ENCODE measurements at regions not wholly inside any gene's neighbourhood (a gene's known extent, or its start where the extent isn't known, plus 50 kb on each side); places are given as distances from the start of the nearest gene placed in this dataset.

GRCh38 chr9:108160039-108160438 lies 670.5 kb upstream of the KLF4 start:
- no peaks in the 10 kb centered on the region for H3K36me3 ChIP-seq (ENCODE audit: control insufficient read depth in 4 of 4, insufficient read depth in 3 of 4, low read depth in 1 of 4, low read length in 3 of 4)
- WGBS: 87% methylated on average over 1 of the region's 1 CpG
- no peaks in the 10 kb centered on the region for H3K27me3 ChIP-seq (ENCODE audit: control insufficient read depth in 4 of 4, insufficient read depth in 4 of 4, low read length in 3 of 4)
- TF ChIP-seq, protein P1, sequence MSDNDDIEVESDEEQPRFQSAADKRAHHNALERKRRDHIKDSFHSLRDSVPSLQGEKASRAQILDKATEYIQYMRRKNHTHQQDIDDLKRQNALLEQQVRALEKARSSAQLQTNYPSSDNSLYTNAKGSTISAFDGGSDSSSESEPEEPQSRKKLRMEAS (IDR thresholded peaks at IDR 0.05): no peak
- H3K4me1 ChIP-seq (ENCODE audit: control insufficient read depth in 4 of 4, insufficient read depth in 4 of 4, low read length in 3 of 4): peaks cover 0 to 7% (median 4%) of the 10 kb centered on the region in 4 donors
- H3K9me3 ChIP-seq (ENCODE audit: control insufficient read depth in 4 of 4, low read length in 3 of 4): no peaks in the 10 kb centered on the region
- no peak overlapping the region for H3K4me3 ChIP-seq (ENCODE audit: low read depth in 1 of 3, low read length in 3 of 3)
- DNase-seq (ENCODE audit: low spot score): no peak
- H3K9ac ChIP-seq (ENCODE audit: low read depth in 1 of 2, low read length in 2 of 2): no peak overlapping the region
- H3K27ac ChIP-seq (ENCODE audit: low read depth in 1 of 2, low read length in 2 of 2): no peak overlapping the region

GRCh38 chr9:108158236-108158995 lies 668.8 kb upstream of the KLF4 start:
- peaks cover 0 to 4% (median 0%) of the 10 kb centered on the region in 4 donors for H3K9me3 ChIP-seq (ENCODE audit: control insufficient read depth in 4 of 4, low read length in 3 of 4)
- no peak overlapping the region for H3K27ac ChIP-seq (ENCODE audit: low read depth in 1 of 2, low read length in 2 of 2)
- no peaks in the 10 kb centered on the region for H3K36me3 ChIP-seq (ENCODE audit: control insufficient read depth in 4 of 4, insufficient read depth in 3 of 4, low read depth in 1 of 4, low read length in 3 of 4)
- DNase-seq (ENCODE audit: low spot score): no peak
- H3K27me3 ChIP-seq (ENCODE audit: control insufficient read depth in 4 of 4, insufficient read depth in 4 of 4, low read length in 3 of 4): peaks cover 0 to 5% (median 0%) of the 10 kb centered on the region in 4 donors
- TF ChIP-seq JUND (IDR thresholded peaks at IDR 0.05) (no peak), EGR1 (IDR thresholded peaks at IDR 0.05; ENCODE audit: low read depth in 2 of 2) (no peak), FOXA2 (IDR thresholded peaks at IDR 0.05) (no peak), RAD21 (IDR thresholded peaks at IDR 0.05) (no peak), TAF1 (conservative IDR thresholded peaks at IDR 0.05) (no peak), REST (IDR thresholded peaks at IDR 0.05) (no peak)
- WGBS: 87% methylated on average over 4 of the region's 4 CpGs
- no peak overlapping the region for H3K9ac ChIP-seq (ENCODE audit: low read depth in 1 of 2, low read length in 2 of 2)
- peaks cover 0 to 7% (median 4%) of the 10 kb centered on the region in 4 donors for H3K4me1 ChIP-seq (ENCODE audit: control insufficient read depth in 4 of 4, insufficient read depth in 4 of 4, low read length in 3 of 4)
- H3K4me3 ChIP-seq (ENCODE audit: low read depth in 1 of 3, low read length in 3 of 3): no peak overlapping the region

DNA sequence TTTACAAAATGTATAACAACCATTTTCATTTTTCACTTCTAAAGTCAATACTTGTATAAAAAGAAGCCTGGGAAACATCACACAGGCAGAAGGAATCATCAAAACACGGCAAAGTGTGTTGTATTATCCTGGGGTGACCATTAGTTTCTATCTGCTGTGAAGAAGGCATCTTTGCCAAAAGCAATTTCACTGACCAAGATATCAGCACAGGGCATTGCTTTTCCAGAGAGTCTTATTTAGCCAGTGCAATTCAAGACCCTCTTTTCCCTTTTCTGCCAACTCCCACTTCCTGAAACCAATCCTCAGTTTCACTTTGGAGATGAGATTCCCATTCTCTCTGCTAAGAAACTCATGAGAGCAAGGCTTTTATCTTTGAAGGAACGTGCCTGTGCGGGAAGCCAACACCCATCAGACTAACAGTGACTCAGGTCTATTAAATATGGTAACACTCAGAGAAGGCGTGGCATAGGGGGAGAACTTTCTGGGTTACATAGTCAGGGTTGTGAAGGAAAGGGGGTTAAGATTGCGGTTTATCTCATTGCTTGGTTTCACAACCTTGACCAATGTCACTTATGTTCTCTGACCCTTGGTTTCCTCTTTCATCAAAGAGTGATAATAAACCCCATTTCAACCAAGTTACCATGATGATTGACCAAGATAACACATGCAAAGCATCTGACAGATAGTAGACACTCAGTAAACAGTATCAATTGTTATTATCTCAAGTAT lies 666.9 kb upstream of the KLF4 start:
- 36% methylated on average over 5 of the region's 5 CpGs for WGBS
- peaks cover 0 to 4% (median 0%) of the 10 kb centered on the region in 4 donors for H3K9me3 ChIP-seq (ENCODE audit: control insufficient read depth in 4 of 4, low read length in 3 of 4)
- DNase-seq (ENCODE audit: low spot score): no peak
- no peaks in the 10 kb centered on the region for H3K36me3 ChIP-seq (ENCODE audit: control insufficient read depth in 4 of 4, insufficient read depth in 3 of 4, low read depth in 1 of 4, low read length in 3 of 4)
- H3K4me1 ChIP-seq (ENCODE audit: control insufficient read depth in 4 of 4, insufficient read depth in 4 of 4, low read length in 3 of 4): peaks cover 0 to 5% (median 2%) of the 10 kb centered on the region in 4 donors
- no peak overlapping the region for H3K27ac ChIP-seq (ENCODE audit: low read depth in 1 of 2, low read length in 2 of 2)
- H3K4me3 ChIP-seq (ENCODE audit: low read depth in 1 of 3, low read length in 3 of 3): no peak overlapping the region
- H3K27me3 ChIP-seq (ENCODE audit: control insufficient read depth in 4 of 4, insufficient read depth in 4 of 4, low read length in 3 of 4): peaks cover 0 to 5% (median 0%) of the 10 kb centered on the region in 4 donors
- H3K9ac ChIP-seq (ENCODE audit: low read depth in 1 of 2, low read length in 2 of 2): no peak overlapping the region
- TF ChIP-seq SP1 (IDR thresholded peaks at IDR 0.05): no peak
- TF ChIP-seq TAF1 (conservative IDR thresholded peaks at IDR 0.05): no peak
- TF ChIP-seq RAD21 (IDR thresholded peaks at IDR 0.05): no peak
- TF ChIP-seq FOXA2 (IDR thresholded peaks at IDR 0.05): no peak
- no peak for TF ChIP-seq HNF4G (IDR thresholded peaks at IDR 0.05)
- TF ChIP-seq YY1 (IDR thresholded peaks at IDR 0.05): no peak
- no peak for TF ChIP-seq ATF3 (IDR thresholded peaks at IDR 0.05)
- TF ChIP-seq JUND (IDR thresholded peaks at IDR 0.05): no peak
- no peak for TF ChIP-seq CTCF (IDR thresholded peaks at IDR 0.05; ENCODE audit: low read depth, low read length, missing input control)
